GM12865 (cell line): ENCODE measurements at regions not wholly inside any gene's neighbourhood (a gene's known extent, or its start where the extent isn't known, plus 50 kb on each side); places are given as distances from the start of the nearest gene placed in this dataset.

Experiments
- DNase-seq: peaks from one replicate; pipeline ENCODE4 v3.0.0; 2010; ENCODE audit warnings: low read depth
- H3K4me3 ChIP-seq: 2 replicates; pipeline ENCODE4 v1.5.1; 2011; ENCODE audit warnings: mild to moderate bottlenecking, low read depth, low read length, control low read depth
- TF ChIP-seq, protein P1 (sequence below): IDR thresholded peaks from 2 replicates; pipeline ENCODE4 v1.5.1; 2011; ENCODE audit warnings: low read length, control low read depth, low read depth, inconsistent platforms; ENCODE audit not compliant: insufficient read depth; ENCODE audit errors: missing control alignments

DNA sequence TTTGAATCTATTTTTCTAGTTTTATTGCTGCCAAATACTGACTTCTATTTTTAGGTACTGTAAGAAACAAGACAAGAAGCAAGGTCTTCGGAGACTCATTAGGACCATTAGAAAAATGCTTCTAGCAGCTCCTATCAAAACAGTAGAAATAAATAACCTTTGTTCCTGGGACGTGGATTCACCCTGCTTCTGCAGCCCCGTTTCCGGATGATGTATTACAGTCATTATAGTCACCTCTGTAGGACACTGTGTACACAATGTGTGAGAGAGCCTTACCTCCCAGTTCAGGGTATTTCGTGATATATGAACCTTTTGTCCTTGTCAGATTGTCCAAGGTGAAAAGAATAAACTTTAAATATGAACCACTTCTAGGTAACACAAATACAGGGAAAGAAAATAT lies 484.0 kb upstream of the TECRL start:
- no peak for DNase-seq
- H3K4me3 ChIP-seq: no peak overlapping the region
- TF ChIP-seq, protein P1, sequence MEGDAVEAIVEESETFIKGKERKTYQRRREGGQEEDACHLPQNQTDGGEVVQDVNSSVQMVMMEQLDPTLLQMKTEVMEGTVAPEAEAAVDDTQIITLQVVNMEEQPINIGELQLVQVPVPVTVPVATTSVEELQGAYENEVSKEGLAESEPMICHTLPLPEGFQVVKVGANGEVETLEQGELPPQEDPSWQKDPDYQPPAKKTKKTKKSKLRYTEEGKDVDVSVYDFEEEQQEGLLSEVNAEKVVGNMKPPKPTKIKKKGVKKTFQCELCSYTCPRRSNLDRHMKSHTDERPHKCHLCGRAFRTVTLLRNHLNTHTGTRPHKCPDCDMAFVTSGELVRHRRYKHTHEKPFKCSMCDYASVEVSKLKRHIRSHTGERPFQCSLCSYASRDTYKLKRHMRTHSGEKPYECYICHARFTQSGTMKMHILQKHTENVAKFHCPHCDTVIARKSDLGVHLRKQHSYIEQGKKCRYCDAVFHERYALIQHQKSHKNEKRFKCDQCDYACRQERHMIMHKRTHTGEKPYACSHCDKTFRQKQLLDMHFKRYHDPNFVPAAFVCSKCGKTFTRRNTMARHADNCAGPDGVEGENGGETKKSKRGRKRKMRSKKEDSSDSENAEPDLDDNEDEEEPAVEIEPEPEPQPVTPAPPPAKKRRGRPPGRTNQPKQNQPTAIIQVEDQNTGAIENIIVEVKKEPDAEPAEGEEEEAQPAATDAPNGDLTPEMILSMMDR: no peak

DNA sequence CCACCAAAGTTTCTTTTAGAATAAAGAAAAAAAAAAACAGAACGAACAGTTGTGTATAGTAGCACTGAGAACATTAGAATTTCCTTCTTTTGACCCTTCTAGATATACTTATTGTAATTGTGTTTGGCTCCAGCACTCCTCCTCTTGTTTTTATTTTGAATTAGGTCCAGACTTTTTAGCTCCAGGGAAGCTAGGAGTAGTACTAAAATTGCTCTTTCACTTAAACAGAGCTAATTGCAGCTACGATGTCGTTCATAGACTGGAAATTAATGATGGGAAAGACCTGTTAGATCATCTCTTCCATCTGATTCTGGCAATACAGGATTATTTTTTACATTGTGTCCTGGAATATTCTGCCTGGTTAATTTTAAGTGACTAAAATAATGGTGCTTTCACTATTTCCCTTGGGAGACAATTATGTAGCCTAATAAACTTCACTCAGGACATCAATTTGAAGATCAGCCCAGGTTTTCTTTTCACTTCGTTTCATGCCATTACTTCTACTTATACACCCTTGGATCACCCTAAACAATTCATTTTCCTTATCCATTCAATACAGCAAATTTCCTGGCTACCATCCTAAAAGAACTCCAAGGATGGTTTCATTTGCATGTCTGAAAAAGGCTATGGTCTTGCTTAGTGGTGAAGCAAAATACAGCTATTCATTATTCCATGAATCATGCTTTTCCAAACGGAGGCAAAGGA lies 480.8 kb upstream of the TECRL start:
- no peak overlapping the region for H3K4me3 ChIP-seq
- DNase-seq: no peak
- TF ChIP-seq, protein P1: no peak

DNA sequence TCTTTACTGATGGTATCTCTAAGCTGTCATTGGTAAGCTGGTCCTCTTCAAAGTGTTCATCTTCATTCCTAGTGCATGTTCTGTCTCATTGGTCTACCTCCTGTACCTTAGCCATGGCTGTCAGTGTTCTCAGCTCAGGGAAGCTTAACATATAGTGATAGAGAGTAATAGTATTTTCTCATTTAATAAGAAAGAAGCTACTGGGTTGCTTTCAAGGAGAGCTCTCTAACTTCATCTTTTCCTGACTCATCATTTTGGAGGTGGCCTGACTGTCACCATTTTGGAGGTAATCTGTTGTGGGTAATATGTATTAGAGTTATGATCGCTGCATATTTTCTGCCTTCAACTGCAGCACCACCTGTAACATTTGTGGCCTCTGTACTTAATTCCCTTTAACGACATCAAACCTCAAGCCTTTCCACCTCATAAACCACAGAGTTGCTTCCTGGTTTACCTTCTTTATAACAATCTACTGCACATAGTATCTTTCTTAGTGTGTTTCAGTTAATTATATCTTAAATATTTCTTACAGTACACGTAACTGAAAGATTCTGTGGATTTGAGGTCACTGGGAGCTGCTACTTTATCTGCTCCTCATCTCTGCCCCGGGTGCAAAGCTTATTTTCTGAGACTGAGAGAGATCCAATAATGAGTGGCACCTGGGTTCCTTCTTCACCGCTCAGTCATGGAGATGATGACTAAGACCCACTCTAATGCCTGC lies 474.0 kb upstream of the TECRL start:
- DNase-seq: no peak
- TF ChIP-seq, protein P1: no peak
- no peak overlapping the region for H3K4me3 ChIP-seq

DNA sequence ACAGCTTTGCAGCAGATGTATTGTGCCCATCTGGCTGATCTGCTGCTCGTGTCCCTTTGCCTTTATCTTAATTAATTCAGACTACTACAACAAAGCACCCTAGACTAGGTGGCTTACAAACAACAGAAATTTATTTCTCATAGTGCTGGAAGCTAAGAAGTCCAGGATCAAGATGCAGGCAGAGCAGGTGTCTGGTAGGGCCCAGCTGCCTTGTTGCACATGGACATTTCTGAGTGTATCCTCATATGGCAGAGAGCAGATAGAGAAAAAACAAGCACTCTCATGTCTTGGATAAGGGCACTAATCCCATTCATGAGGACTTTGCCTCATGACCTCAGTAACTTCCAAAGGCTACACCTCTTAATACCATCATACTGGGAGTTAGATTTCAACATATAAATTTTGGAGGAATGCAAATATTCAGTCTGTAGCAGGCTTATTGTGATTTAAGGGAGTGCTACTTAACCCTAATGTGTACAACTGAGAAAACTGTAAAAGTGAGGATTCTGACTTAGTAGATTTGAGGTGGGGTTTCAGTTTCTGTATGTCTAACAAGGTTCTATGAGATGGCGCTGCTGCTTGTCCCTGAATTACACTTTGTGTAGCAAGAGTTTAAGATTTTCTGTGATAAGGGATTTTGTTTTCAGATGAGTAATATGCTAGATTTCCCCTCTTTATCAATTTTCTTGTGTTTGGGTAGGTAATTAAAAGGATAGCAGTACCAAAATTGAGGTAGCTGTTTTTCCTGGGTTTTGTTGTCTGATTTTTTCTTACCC lies 473.2 kb upstream of the TECRL start:
- TF ChIP-seq, protein P1: no peak
- no peak for DNase-seq
- no peak overlapping the region for H3K4me3 ChIP-seq

DNA sequence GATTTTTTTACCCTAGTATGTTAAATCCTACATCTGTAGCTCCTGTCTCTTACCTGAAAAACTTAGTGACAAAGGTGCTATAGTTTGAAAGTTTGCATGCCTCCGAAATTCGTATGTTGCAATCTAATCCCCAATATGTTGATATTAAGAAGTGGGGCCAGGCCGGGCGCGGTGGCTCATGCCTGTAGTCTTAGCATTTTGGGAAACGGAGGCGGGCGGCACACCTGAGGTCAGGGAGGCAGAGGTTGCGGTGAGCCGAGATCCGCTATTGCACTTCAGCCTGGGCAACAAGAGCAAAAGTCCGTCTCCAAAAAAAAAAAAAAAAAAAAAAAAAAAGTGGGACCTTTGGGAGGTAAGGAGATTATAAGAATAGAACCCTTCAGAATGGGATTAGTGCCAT lies 471.3 kb upstream of the TECRL start:
- no peak overlapping the region for H3K4me3 ChIP-seq
- no peak for DNase-seq
- TF ChIP-seq, protein P1: no peak

DNA sequence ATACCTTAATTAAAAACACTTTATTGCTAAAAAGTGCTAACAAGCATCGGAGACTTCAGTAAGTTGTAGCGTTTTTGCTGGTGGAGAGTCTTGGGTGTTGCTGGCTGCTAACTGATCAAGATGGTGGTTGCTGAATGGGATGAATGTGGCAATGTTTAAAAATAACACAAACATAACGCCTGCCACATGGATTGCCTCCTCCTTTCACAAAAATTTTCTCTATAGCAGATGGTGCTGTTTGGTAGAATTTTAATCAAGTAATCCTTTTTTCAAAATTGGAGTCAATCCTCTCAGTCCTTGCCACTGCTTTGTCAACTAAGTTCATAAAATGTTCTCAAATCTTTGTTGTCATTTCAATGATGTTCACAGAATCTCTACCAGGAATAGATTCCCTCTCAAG lies 466.8 kb upstream of the TECRL start:
- no peak overlapping the region for H3K4me3 ChIP-seq
- DNase-seq: no peak
- TF ChIP-seq, protein P1: no peak
